GM19099 (cell line): ENCODE measurements at regions not wholly inside any gene's neighbourhood (a gene's known extent, or its start where the extent isn't known, plus 50 kb on each side); places are given as distances from the start of the nearest gene placed in this dataset.

Experiments
- POLR2A ChIP-seq: IDR thresholded peaks from 3 replicates; pipeline ENCODE4 v1.6.1; 2011; ENCODE audit warnings: low read depth; ENCODE audit not compliant: insufficient read length; ENCODE audit errors: extremely low read depth

DNA sequence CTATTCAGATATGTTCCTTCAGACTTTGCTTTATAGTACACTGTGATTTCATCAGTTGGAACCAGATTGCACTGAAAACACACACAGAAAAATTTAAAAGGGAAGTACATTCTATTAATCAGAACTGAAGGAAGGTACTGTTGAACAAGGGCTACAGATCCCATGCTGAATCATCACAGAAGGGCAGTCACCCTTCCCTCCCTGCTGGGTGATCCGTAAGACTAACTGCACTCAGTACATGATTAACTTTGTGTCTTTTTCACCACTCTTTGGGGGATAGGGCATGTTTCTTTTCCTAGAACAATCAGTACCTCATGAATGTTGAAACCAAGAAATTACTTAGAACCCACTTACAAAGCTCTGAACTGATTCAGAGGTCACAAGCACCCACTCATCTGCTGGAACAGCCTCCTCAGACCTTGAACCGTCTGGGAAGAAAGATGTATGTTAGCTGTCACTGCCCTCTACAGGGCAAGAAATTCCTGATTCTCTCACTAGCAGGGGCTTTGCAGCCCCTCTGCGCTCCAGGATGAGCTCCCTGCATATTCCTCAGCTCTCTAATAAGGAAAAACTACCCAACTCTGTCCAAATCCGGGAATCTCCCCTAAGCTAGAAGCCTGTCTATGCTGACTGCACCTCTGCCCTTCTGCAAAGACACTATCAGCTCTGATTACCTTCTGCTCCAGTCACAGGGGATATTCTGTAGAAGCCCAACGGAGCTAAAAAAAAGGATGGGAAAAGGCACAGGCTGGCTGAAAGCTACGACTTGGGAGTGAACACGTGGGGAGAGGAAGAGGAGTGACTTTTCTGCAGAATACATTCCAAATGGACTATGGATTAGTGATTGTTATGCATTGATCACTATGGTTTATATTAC, 51.0 kb downstream of the IARS1 start:
- no peak for TF ChIP-seq POLR2A

DNA sequence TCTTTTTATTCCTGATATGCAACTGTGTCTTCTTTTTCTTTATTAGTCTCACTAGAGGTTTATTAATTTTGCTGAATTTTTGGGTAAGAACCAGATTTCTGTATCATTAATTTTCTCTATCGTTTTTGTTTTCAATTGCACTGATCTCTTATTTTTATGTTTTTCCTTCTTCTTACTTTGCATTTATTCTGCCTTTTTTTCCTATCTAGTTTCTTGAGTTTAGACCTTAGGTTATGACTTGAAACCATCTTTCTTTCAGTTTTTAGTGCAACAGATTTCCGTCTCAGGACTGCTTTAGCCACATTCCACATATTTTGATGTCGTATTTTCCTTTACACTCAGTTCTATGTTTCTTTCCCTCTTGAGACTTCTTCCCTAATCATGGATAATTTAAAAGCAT, 56.6 kb downstream of the IARS1 start:
- no peak for TF ChIP-seq POLR2A

DNA sequence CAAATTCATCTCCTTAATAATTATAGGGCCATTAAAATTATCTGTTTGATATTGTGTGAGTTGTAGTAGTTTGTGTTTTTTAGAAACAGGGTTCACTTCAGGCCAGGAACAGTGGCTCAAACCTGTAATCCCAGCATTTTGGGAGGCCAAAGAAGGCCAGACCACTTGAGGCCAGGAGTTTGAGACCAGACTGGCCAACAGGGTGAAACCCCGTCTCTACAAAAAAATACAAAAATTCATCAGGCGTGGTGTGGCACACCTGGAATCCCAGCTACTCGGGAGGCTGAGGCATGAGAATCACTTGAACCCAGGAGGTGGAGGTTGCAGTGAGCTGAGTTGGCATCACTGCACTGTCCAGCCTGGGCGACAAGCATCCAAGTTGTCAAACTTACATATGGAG, 57.0 kb downstream of the IARS1 start:
- TF ChIP-seq POLR2A = no peak

DNA sequence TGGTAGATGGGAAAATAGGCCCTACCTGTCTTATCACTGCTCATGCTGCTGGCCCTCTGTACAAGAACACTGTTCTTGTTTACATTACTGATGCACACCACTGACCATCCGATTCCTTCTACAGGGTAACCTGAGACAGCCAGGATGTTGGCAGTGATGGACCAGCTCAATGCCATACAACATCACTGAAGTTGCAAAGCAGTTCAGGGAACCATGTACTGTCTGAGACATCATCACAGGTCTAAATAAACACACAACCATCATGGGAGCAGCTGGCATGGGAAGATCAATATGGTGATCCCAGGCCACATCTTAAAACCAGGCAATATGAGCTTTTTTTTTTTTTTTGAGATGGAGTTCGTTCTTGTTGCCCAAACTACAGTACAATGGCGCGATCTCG, 59.0 kb downstream of the IARS1 start:
- peak; percentile 16 for TF ChIP-seq POLR2A

DNA sequence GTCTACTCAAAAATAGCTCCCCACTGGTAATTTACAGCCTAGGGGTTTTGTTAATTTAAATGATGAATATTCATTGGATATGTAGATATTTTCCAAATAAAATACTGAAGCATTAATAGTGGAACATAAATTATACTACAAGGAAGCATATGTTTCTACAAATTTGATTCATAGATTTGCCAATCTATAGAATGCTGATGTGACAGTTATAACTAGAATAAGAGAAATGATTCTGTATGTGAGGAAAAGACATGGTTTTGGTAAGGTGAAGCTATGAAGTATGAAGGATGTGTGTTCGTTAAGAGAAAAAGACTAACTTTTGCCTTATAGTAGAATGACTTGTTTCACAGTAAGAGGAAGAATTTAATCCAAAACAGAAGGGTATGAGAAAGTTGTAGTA, 61.3 kb downstream of the IARS1 start:
- TF ChIP-seq POLR2A = no peak

DNA sequence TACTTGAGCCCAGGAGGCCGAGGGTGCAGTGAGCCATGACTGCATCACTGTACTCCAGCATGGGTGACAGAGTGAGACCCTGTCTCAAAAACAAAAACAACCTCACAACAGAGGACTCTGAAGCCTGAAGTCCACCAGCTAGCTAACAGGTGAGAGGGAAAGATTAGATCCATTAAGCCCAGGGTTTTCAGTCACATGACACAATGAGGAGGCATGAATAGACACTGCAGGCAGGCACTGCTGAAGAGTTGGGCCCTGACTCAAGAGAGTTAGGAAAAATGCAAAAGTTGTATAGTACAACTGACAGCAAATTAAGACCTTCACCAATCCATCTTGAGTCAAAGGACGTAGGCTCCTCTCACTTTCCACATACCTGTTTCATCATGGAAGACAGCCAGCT, 64.9 kb downstream of the IARS1 start:
- no peak for TF ChIP-seq POLR2A

DNA sequence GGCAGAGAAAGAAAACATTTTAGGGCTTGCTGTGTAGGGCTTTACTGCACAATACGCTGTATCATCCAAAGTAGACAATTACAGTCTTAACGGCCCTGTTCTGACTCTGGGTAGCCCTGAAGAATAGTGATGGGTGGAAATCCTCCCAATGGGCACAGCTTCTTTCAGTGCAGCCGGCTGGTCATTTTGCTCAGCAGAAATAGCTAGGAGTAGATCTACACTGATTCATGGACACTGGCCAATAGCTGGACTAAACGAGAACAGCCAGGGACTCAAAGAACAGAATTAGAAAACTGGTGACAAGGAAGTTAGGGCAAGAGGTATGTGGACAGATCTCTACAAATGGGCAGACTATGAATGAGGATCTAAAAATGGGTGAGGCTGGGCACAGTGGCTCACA, 69.3 kb downstream of the IARS1 start:
- TF ChIP-seq POLR2A = no peak

DNA sequence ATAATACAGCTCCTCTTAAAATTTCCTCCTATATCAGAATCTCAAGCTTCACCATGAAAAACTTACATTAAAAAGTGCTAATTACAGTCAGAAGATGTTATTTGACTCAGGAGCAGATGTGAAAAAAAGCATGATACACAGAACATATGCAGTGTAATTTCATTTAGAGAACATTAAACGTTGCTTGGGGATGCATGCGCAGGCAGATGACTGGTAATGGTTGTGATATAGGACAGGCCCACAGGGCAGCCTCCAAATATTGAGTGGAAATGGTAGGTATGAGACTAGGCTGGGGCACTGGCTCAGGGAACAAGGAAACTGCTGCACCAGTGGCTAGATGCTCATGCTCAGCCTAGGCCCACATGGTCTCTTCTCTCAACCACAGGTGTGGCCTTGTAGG, 69.7 kb downstream of the IARS1 start:
- TF ChIP-seq POLR2A = no peak

DNA sequence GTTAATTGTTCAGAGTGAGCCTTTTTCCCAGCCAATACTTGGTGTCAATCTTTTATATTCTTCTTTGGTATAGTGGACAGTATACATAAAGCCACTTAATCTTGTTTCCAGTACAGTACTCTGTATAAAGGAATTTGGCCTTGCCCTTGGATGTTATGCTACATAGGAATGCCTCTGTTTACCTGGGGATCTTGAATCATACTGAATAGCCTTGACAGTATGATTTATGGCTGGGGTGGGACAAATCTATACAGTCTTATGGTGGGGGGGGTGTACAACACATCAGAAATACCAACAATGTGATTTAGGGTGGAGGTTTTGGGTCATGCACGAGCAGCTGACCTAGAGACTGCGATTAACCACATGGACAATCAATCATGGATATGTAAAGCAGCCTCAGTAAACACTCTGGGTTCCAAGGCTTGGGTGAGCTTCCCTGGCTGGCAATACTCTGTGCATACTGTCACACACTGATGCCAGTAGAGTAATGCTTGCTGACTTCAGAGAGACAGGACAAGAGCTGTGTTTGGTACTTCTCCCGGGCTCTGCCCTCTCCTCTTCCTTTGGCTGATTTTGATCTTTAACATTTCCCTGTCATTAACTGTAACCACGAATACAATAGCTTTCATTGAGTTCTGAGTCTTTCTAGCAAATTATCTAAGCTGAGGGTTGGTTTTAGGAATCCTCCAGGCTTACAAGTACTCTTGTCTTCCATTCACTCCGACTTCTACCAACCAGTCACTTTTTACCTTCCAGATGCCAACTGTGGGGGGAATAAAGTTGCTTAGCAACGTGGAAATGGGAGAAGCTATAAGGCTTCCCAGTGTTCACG, 84.6 kb downstream of the IARS1 start:
- TF ChIP-seq POLR2A = no peak

DNA sequence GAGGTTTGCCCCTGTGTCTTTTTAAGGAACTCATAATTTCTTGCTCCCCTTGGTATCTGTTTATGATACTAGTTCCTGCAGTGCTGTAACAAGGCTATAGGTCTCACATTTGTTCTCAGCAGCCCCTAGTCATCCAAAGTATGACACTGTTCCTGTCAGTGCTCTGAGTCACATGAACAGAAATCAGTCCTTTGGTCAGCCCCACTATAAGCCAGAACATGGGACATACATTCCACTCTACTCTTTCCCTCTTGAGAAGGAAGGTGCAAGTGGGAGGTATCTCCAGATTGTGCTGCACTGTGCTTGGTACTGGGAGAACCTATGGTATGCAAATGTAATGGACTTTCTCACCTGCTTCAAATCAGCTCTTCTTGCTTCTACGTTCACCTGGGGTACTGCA, 87.0 kb downstream of the IARS1 start:
- TF ChIP-seq POLR2A = no peak

DNA sequence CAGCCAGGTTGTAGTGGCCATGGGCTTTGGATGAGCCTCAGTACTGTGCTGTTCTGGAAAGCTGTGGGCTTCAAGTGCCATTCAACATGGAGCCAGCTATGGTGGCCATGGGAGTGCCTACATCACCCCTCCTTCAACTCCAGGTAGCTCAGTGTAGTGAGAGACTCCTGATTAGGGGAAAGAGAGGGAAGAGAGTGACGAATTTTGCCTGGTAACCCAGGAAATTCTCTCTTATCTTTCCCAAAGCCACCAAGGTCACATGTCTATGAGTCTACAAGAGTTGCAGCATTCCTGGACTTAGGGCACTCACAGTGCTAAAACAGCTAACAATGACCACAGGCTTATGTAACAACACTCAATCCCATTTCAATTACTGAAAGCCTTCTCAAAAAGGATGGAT, 81.7 kb upstream of the SPTLC1 start:
- no peak for TF ChIP-seq POLR2A

DNA sequence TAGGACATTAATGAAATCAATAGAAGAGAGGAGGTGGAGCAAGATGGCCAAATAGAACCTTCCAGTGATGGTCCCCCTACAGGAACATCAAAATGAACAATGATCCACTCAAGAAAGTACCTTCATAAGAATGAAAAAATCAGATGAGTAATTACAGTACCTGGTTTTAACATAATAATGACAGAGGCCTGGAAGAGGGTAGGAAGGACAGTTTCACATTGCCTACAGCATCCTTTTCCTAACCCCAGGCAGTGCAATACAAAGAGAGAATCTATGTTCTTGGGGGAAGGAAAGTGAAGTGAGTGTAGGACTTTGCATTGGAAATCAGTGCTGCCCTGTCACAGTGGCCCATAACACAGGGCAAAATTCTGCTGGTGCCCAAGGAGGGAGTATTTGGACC, 81.2 kb upstream of the SPTLC1 start:
- no peak for TF ChIP-seq POLR2A

DNA sequence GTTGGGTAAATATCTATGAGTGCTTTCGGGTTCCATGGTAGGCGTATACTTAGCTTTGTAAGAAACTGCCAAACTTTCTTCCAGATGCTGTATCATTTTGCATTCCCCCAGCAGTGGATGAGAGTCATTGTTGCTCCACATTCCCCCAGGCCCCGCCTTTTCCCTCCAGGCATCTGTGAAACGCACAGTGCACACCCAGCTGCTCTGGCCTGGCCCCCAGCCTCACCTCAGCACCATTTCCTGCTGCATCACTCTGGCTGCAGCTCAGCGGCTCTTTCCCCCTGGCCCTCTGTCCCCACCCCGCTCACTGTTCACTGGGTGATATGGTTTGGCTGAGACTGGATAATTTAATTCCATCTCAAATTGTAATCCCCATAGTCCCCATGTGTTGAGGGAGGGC, 76.6 kb upstream of the SPTLC1 start:
- TF ChIP-seq POLR2A = no peak

DNA sequence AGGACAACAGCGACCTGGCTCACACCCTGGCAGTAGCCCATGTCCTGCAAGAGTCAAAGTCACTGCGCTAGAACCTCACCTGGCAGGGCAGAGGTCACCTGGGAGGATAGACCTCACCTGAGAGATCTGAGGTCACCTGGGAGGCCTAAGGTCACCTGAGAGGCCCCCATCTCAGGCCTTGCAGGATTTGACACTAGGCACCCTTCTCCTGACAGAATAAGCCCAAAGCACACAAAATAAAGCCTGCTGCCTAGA, 75.2 kb upstream of the SPTLC1 start:
- TF ChIP-seq POLR2A = no peak

DNA sequence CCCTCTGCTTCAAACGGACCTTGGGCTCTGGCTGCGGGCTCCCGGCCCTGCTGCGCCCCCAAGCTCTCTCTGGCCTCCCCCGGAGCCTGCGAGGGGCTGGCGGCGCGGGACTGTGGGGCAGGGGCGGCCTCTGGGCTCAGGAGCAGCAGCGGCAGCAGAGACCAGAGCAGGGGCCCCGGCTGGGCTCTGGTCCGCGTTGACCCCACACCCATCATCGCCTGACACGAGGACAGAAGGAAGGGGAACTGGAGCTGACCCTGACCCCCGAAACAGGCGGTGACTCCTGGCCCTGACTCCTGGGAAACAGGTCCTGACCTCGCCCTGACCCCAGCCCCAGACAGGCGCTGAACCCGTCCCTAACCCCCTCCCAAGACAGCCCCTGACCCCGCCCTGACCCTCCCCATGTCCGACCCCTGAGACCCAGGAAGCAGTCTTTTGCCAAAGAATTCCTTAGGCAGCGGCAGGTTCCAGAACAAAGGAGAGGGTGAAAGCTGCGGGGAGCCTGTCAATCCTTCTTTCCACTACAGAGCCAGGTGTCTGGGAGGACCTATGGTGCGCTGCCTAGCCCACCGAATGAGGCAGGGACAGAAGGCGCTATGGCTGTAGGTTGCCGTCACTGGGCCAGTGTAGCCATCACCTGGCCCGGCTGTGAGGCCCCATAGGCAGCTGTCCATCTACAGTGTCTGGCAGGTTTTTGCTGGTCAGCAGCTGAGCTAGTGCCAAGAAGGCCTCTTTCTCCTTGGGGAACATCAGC, 74.7 kb upstream of the SPTLC1 start:
- no peak for TF ChIP-seq POLR2A
